Cardiac fibroblast (primary cell): ENCODE measurements at regions not wholly inside any gene's neighbourhood (a gene's known extent, or its start where the extent isn't known, plus 50 kb on each side); places are given as distances from the start of the nearest gene placed in this dataset.
"Not testable (repeated sequence)": the region's sequence is repeated elsewhere in the genome, so short reads cannot be mapped to it uniquely, and the experiment has no call there.

Experiments
- DNase-seq, 2 donors: peaks; one replicate each; pipeline versions ENCODE4 v3.0.0 to v3.0.0-alpha.2; 2010; ENCODE audit warnings: low read depth in 2 of 2
- H3K4me3 ChIP-seq, 2 donors: replicated peaks in 1 of 2; 1 replicate in 1 of 2; 2 replicates in 1 of 2; pipeline ENCODE4 v1.5.1; 2011; ENCODE audit warnings: low read depth in 2 of 2, low read length in 2 of 2, mild to moderate bottlenecking in 2 of 2, moderate library complexity in 1 of 2
- CTCF ChIP-seq: IDR thresholded peaks from one replicate; pipeline ENCODE4 v1.5.1; 2011; ENCODE audit warnings: low read depth, mild to moderate bottlenecking, low read length, inconsistent platforms

- no peak overlapping the region for H3K4me3 ChIP-seq
- DNase-seq: no peak
- TF ChIP-seq CTCF: no peak
Observed at GRCh38 chr1:113207019-113207418, 134.0 kb downstream of the LRIG2 start.

- TF ChIP-seq CTCF: no peak
- no peak for DNase-seq
- no peak overlapping the region for H3K4me3 ChIP-seq
Observed at GRCh38 chr1:113207457-113207856, 134.5 kb downstream of the LRIG2 start.

GRCh38 chr1:113208425-113208824 is 135.4 kb downstream of the LRIG2 start:
- not testable (repeated sequence) for H3K4me3 ChIP-seq, DNase-seq

- no peak overlapping the region for H3K4me3 ChIP-seq
- no peak for DNase-seq
- no peak for TF ChIP-seq CTCF
Observed at GRCh38 chr1:113210248-113210647, 137.2 kb downstream of the LRIG2 start.

- no peak overlapping the region for H3K4me3 ChIP-seq
- no peak for TF ChIP-seq CTCF
- DNase-seq: no peak
Observed at GRCh38 chr1:113211467-113211866, 138.5 kb downstream of the LRIG2 start.

- no peak for TF ChIP-seq CTCF
- H3K4me3 ChIP-seq: no peak overlapping the region
- no peak for DNase-seq
Observed at GRCh38 chr1:113215015-113215414, 142.0 kb downstream of the LRIG2 start.

GRCh38 chr1:113216664-113217063 is 143.7 kb downstream of the LRIG2 start:
- no peak for DNase-seq
- no peak overlapping the region for H3K4me3 ChIP-seq
- TF ChIP-seq CTCF: no peak
